ENCODE measurements at regions not wholly inside any gene's neighbourhood (a gene's known extent, or its start where the extent isn't known, plus 50 kb on each side); places are given as distances from the start of the nearest gene placed in this dataset.
A peak's percentile ranks its signal among the peaks of the same experiment; 100 is the strongest.

DNA sequence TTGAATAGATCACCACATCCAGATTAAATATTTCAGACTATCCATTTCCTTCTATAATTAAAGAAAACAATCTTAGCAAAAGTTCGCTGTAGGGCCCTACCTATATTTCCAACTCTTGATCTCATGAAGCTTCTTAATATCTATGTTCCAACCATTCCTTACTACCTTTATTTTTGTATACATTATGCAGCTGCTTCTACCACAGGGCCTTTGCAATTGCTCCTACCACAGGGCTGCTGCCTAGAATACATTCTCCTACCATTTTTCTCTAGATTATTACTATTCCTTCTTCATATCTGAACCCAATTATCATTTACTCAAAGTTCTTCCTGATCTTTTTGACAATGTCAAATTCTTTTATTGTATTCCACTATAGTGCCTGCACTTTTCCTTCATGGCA lies 516.6 kb downstream of the RFPL4B start:
- H3K27me3 ChIP-seq = no peaks in the 10 kb centered on the region
- H3K4me1 ChIP-seq = no peaks in the 10 kb centered on the region
- TF ChIP-seq POLR2A (IDR thresholded peaks at IDR 0.05) (no peak), POLR2AphosphoS5 (IDR thresholded peaks at IDR 0.05) (no peak)
- TF ChIP-seq, protein P1, sequence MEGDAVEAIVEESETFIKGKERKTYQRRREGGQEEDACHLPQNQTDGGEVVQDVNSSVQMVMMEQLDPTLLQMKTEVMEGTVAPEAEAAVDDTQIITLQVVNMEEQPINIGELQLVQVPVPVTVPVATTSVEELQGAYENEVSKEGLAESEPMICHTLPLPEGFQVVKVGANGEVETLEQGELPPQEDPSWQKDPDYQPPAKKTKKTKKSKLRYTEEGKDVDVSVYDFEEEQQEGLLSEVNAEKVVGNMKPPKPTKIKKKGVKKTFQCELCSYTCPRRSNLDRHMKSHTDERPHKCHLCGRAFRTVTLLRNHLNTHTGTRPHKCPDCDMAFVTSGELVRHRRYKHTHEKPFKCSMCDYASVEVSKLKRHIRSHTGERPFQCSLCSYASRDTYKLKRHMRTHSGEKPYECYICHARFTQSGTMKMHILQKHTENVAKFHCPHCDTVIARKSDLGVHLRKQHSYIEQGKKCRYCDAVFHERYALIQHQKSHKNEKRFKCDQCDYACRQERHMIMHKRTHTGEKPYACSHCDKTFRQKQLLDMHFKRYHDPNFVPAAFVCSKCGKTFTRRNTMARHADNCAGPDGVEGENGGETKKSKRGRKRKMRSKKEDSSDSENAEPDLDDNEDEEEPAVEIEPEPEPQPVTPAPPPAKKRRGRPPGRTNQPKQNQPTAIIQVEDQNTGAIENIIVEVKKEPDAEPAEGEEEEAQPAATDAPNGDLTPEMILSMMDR (IDR thresholded peaks at IDR 0.05) = no peak
- no peak overlapping the region for H3K4me3 ChIP-seq
- H3K27ac ChIP-seq = no peak overlapping the region
- peaks cover 6% of the 10 kb centered on the region for H3K36me3 ChIP-seq
- no peaks in the 10 kb centered on the region for H3K9me3 ChIP-seq
- no peak for DNase-seq (ENCODE audit: low spot score in 2 of 2)
- intact Hi-C loops (cut with DNase I; ENCODE audit: low total_unique reads) = no loop called here

DNA sequence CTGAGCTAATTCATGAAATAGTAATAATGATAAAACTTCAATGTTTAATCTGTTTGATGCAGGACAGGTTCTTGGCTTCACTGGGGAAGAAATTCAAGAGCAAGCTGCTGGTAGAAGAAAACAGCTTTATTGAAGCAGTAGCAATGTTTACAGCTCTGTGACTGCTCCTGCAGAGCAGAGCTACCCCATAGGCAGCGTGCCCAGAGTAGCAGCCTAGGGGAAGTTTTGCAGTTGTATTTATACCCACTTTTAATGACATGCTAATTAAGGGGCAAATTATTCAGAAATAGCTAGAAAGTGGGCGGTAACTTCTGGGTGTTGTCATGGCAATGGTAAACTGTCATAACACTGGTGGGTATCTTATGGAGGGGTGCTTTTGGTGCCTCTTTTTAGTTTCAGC lies 518.0 kb downstream of the RFPL4B start:
- no peaks in the 10 kb centered on the region for H3K9me3 ChIP-seq
- intact Hi-C loops (cut with DNase I; ENCODE audit: low total_unique reads) = no loop called here
- no peaks in the 10 kb centered on the region for H3K4me1 ChIP-seq
- TF ChIP-seq, protein P1 (IDR thresholded peaks at IDR 0.05) = no peak
- TF ChIP-seq POLR2AphosphoS5 (IDR thresholded peaks at IDR 0.05) (no peak), POLR2A (IDR thresholded peaks at IDR 0.05) (no peak)
- DNase-seq (ENCODE audit: low spot score in 2 of 2) = no peak
- no peak overlapping the region for H3K27ac ChIP-seq
- peaks cover 6% of the 10 kb centered on the region for H3K36me3 ChIP-seq
- H3K4me3 ChIP-seq = no peak overlapping the region
- no peaks in the 10 kb centered on the region for H3K27me3 ChIP-seq

DNA sequence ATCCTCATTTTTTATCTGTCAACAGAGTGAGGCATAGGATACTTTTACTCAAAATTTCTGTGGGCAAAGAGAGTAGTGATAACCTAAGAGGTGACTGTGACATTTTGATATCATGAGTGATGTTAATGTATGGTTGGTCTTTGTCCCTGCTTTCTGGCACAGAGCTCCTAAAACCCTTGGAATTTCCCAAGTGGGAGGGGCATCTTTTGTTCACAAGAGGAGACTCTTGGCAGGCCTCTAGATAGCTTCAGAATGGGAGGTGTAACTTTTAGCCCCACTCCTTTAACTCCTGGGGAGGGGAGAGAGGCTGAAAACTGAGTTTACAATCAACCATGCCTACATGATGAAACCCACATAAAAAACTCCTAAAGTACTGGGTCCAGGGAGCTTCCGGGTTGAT lies 527.8 kb downstream of the RFPL4B start:
- peaks cover 0 to 4% of the 10 kb centered on the region in 2 donors for H3K9me3 ChIP-seq
- TF ChIP-seq, protein P1 (IDR thresholded peaks at IDR 0.05) = no peak
- TF ChIP-seq POLR2A (IDR thresholded peaks at IDR 0.05) (no peak), POLR2AphosphoS5 (IDR thresholded peaks at IDR 0.05) (no peak)
- DNase-seq (ENCODE audit: low spot score in 2 of 2) = no peak
- H3K27ac ChIP-seq = no peak overlapping the region
- intact Hi-C loops (cut with DNase I; ENCODE audit: low total_unique reads) = no loop called here
- no peaks in the 10 kb centered on the region for H3K4me1 ChIP-seq
- H3K4me3 ChIP-seq = no peak overlapping the region
- H3K36me3 ChIP-seq = no peaks in the 10 kb centered on the region
- no peaks in the 10 kb centered on the region for H3K27me3 ChIP-seq

DNA sequence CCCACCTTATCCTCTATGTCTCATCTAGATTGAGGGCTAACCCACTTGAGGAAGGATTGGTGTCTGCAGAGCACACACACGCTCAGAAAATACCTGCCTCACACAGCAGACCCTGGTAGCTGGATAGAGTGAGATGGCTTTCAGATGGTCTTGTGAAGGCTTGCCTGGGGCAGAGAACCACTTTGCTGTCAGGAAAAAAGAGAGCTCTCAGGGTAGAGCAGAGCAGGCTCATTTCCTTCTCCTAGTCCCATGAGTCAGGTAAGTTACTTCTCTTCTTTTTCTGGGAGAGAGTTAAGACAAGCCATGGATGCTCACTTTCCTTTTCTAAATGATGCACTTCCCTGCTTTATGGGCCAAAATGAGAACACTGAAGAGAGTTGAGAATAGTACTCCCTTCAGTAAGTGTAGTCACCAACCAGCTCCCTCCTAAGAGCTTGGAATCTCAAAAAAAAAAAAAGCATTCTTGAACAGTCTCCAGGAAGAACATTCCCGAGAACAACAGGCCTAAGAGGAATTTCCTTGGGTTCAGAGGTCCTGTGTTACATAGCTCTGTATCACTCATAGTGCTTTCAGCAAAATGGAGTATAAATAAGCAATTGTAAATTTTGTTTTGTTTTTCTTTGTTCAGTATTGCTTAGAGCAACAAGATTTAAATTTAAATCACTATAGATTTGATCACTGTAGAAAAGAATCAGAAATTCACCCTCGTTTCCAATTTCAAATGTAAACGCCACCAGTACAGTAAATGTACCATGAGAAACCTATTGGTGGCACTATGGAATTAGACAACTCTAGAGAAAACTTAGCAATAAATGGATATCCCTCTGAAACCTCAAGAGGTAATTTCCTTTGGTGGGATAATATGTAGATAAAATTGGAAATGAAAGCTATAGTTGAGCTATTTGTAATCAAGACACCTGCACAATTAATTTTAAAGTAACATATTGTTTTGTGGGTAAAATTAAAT lies 530.3 kb downstream of the RFPL4B start:
- DNase-seq (ENCODE audit: low spot score in 2 of 2) = no peak
- Histone ChIP-seq H3K4me3 (no peak overlapping the region), H3K27me3 (no peaks in the 10 kb centered on the region), H3K9me3 (no peaks in the 10 kb centered on the region), H3K27ac (peak overlapping the region in 1 of 2 donors; percentile 66), H3K4me1 (no peaks in the 10 kb centered on the region), H3K36me3 (no peaks in the 10 kb centered on the region)
- intact Hi-C loops (cut with DNase I; ENCODE audit: low total_unique reads) = no loop called here
- TF ChIP-seq POLR2A (IDR thresholded peaks at IDR 0.05) = no peak
- TF ChIP-seq, protein P1 (IDR thresholded peaks at IDR 0.05) = no peak

DNA sequence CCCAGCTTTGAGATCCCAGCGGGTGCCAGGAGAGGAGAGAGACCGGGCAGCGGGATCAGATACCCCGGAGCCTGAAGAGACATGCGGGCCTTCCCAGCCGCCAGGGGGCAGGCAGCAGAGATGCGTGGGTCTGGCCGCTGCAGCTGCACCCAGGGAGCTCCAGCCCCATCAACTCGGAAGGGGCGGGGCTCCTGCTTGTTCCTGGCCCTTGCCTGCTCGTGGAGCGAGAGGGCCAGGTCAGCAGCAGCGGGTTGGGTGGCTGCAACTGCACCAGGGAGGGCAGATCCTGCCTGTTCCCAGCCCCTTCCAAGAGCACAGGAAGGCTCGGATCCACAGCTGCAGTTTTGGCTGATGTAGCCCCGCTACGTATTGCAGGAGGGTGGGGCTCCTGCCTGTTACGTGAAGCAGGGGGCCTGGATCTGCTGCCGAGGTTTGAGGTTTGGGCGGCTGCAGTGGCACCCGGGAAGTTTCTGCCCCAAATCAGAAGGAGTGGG lies 532.8 kb downstream of the RFPL4B start:
- Histone ChIP-seq H3K4me1 (no peaks in the 10 kb centered on the region), H3K9me3 (no peaks in the 10 kb centered on the region), H3K4me3 (no peak overlapping the region), H3K27ac (no peak overlapping the region), H3K27me3 (no peaks in the 10 kb centered on the region), H3K36me3 (no peaks in the 10 kb centered on the region)
- intact Hi-C loops (cut with DNase I; ENCODE audit: low total_unique reads) = no loop called here
- no peak for TF ChIP-seq POLR2AphosphoS5 (IDR thresholded peaks at IDR 0.05)
- TF ChIP-seq, protein P1 (IDR thresholded peaks at IDR 0.05) = no peak
- TF ChIP-seq POLR2A (IDR thresholded peaks at IDR 0.05) = no peak
- no peak for DNase-seq (ENCODE audit: low spot score in 2 of 2)
